Esophagus muscularis mucosa (tissue), 4 donors: ENCODE measurements at regions not wholly inside any gene's neighbourhood (a gene's known extent, or its start where the extent isn't known, plus 50 kb on each side); places are given as distances from the start of the nearest gene placed in this dataset.

Experiments used
- DNase-seq: peaks from one replicate; pipeline ENCODE4 v3.0.0-alpha.2; 2017; ENCODE audit errors: extremely low spot score
- H3K27ac ChIP-seq, 4 donors: fragments of 200-600 bp; sonication (generic); replicated peaks in 1 of 4; 1 replicate in 3 of 4; 2 replicates in 1 of 4; pipeline ENCODE4 v1.5.1; 2016 to 2019; ENCODE audit warnings: mild to moderate bottlenecking in 1 of 4
- H3K27me3 ChIP-seq, 4 donors: fragments of 200-600 bp; sonication (generic); one replicate each; pipeline versions ENCODE4 v1.5.1 to v1.6.0; 2016 to 2019
- H3K36me3 ChIP-seq, 4 donors: fragments of 200-600 bp; sonication (generic); one replicate each; pipeline ENCODE4 v1.5.1; 2016 to 2019
- H3K4me1 ChIP-seq, 4 donors: fragments of 200-600 bp; sonication (generic); one replicate each; pipeline ENCODE4 v1.5.1; 2016 to 2019
- H3K4me3 ChIP-seq, 4 donors: fragments of 200-600 bp; sonication (generic); 1 replicate in 2 of 4; 2 replicates in 2 of 4; pipeline ENCODE4 v1.5.1; 2016 to 2019; ENCODE audit warnings: mild to moderate bottlenecking in 4 of 4, moderate library complexity in 1 of 4
- H3K9me3 ChIP-seq, 4 donors: fragments of 200-600 bp; sonication (generic); 1 replicate in 3 of 4; 2 replicates in 1 of 4; pipeline ENCODE4 v1.5.1; 2016 to 2019
- EP300 ChIP-seq: sonication (generic); formaldehyde crosslinking; IDR thresholded peaks from one replicate; pipeline ENCODE4 v1.6.1; 2017; ENCODE audit warnings: antibody characterized with exemption
- POLR2A ChIP-seq: fragments of 450-650 bp; IDR thresholded peaks from one replicate; pipeline ENCODE4 v1.6.1; 2017; ENCODE audit warnings: antibody characterized with exemption, moderate library complexity, mild to moderate bottlenecking, low read depth
- POLR2AphosphoS5 ChIP-seq, 2 donors: sonication (generic); formaldehyde crosslinking; IDR thresholded peaks; one replicate each; pipeline ENCODE4 v1.6.1; 2017; ENCODE audit warnings: antibody characterized with exemption in 2 of 2
- WGBS: methylation state at CpG from one replicate; pipeline ENCODE4 v1.1.5; 2018; 5-methylcytosine and 5-hydroxymethylcytosine counted together
- intact Hi-C: fragments of 100-400 bp; cut with DNase I; formaldehyde crosslinking; loops from one replicate; pipeline ENCODE4 v1.15.1; 2023
- TF ChIP-seq, protein P1 (sequence below), 3 experiments: fragments of 200-600 bp in 2 of 3; fragments of 450-650 bp in 1 of 3; sonication (generic) in 2 of 3; IDR thresholded peaks; one replicate each; pipeline ENCODE4 v1.5.1; 2017 to 2019; ENCODE audit warnings: antibody characterized with exemption in 3 of 3, mild to moderate bottlenecking in 2 of 3, moderate library complexity in 1 of 3

DNA sequence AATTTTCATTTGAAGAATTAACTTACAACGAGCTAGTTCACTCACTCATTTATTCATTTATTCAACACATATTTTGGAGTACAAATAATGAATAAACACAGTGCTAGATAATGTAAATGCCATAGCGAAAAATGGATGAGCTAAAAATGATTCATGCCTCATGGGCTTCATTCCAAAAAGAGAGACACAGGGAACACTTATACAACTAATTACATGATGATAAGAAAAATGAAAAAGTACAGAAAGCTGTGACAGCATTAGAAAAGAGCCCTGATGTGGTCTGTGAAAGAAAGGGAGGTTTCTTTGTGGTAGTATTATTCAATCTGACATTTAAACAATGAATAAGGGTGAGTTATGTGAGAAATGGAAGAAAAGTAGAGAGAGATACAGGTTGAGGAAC is 726.4 kb downstream of the AMY1C start:
- H3K4me3 ChIP-seq, result no peak overlapping the region
- WGBS, result 22% methylated on average over 2 of the region's 2 CpGs

DNA sequence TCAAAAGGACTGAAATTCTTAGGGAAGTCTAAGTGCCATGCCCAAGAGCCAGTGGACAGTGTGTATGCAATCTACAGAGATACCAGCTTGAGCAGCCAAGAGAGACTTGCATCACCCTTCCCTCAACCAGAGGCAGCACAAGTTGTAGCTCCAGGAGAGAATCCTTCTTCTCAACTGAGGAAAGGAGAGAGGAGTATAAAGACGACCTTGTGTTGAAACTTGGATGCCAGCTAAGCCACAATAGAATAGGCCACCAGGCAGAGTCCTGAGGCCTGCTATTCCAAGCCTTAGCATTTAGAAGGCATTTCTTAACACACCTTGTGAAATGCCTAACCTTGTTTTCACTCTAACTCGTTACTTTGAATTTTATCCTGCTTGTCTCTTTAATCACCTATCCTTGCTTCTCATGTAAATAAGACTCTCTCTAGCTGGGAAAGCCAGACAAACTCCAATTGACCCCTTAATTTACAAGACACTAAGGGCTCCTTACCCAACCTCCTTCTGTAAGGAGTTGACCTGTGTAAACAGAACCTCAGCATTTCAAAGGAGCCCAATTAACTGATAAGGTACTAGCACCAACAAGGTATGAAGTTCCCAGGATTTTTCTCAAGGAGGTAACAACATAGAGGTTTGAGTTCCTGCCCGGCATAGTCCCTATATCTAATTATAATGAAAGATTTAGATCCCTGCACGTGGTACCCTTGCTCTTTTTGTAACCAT is 738.8 kb downstream of the AMY1C start:
- Histone ChIP-seq H3K27me3 (no peaks in the 10 kb centered on the region), H3K27ac (no peak overlapping the region), H3K4me1 (no peaks in the 10 kb centered on the region), H3K4me3 (no peak overlapping the region), H3K9me3 (no peaks in the 10 kb centered on the region), H3K36me3 (no peaks in the 10 kb centered on the region)
- intact Hi-C loops, result no loop called here
- DNase-seq, result no peak
- TF ChIP-seq EP300, result no peak
- no peak for TF ChIP-seq POLR2A
- no peak for TF ChIP-seq POLR2AphosphoS5 (IDR thresholded peaks at IDR 0.05)
- TF ChIP-seq, protein P1, sequence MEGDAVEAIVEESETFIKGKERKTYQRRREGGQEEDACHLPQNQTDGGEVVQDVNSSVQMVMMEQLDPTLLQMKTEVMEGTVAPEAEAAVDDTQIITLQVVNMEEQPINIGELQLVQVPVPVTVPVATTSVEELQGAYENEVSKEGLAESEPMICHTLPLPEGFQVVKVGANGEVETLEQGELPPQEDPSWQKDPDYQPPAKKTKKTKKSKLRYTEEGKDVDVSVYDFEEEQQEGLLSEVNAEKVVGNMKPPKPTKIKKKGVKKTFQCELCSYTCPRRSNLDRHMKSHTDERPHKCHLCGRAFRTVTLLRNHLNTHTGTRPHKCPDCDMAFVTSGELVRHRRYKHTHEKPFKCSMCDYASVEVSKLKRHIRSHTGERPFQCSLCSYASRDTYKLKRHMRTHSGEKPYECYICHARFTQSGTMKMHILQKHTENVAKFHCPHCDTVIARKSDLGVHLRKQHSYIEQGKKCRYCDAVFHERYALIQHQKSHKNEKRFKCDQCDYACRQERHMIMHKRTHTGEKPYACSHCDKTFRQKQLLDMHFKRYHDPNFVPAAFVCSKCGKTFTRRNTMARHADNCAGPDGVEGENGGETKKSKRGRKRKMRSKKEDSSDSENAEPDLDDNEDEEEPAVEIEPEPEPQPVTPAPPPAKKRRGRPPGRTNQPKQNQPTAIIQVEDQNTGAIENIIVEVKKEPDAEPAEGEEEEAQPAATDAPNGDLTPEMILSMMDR (IDR thresholded peaks at IDR 0.05), result no peak
- 26% methylated on average over 4 of the region's 4 CpGs for WGBS

More for the DNA sequence above, 726.4 kb downstream of the AMY1C start:
- Histone ChIP-seq H3K9me3 (no peaks in the 10 kb centered on the region), H3K27ac (no peak overlapping the region), H3K36me3 (no peaks in the 10 kb centered on the region), H3K4me1 (no peaks in the 10 kb centered on the region), H3K27me3 (no peaks in the 10 kb centered on the region)
- no peak for DNase-seq
- intact Hi-C loops, result no loop called here
- TF ChIP-seq POLR2A, result no peak
- TF ChIP-seq, protein P1 (IDR thresholded peaks at IDR 0.05), result no peak
- no peak for TF ChIP-seq EP300
- TF ChIP-seq POLR2AphosphoS5 (IDR thresholded peaks at IDR 0.05), result no peak

DNA sequence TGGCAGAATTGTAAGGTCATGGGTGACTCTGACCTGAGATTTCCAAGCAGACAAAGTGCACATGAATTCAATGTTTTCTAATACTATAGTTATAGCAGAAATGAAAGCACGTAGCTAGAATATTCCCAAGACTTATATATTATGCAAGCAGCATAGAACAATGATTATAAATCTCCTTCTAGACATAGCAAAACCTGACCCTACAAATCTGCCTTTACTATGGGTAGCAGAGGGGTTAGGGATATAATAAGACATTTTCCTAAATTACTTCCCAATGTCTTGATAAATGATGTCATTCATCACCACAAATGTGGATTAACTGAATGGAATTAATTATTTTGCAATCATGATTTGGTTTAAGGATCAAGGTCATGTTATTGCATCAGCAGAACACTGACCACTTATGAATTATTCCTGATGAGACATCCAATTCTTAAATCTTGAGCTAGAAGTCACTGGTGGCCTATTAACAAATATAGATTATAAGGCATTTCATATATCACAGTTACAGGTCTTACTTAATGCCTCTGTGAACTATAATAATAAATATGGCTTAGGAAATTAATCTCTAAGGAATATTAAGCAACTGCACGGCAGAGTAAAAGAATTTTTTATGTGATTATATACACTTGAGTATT is 776.6 kb downstream of the AMY1C start:
- DNase-seq, result no peak
- no peaks in the 10 kb centered on the region for H3K36me3 ChIP-seq
- 41% methylated on average over 2 of the region's 2 CpGs for WGBS
- H3K27ac ChIP-seq, result no peak overlapping the region
- no peaks in the 10 kb centered on the region for H3K27me3 ChIP-seq
- TF ChIP-seq EP300, result no peak
- TF ChIP-seq POLR2A, result no peak
- no peak for TF ChIP-seq POLR2AphosphoS5 (IDR thresholded peaks at IDR 0.05)
- TF ChIP-seq, protein P1 (IDR thresholded peaks at IDR 0.05), result no peak
- H3K4me1 ChIP-seq, result no peaks in the 10 kb centered on the region
- intact Hi-C loops, result no loop called here
- H3K4me3 ChIP-seq, result no peak overlapping the region
- H3K9me3 ChIP-seq, result no peaks in the 10 kb centered on the region

DNA sequence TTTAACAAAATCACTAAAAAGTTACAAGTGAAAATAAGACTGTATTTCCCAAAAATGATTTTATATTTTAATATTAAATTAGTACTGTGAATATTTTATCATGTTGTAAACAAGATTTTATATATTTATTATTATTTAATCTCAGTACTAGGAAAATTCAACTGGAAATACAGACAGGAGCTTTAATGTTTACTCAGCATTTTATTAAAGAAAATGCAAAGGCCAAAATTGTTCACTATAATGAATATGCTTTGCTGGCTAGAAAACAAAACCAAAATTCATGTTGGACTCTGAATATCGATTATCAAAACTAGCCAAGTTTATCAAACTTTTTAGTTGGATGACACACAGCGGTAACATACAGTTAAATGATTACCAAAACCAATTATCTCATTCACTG is 782.3 kb downstream of the AMY1C start:
- intact Hi-C loops, result no loop called here
- Histone ChIP-seq H3K9me3 (no peaks in the 10 kb centered on the region), H3K36me3 (no peaks in the 10 kb centered on the region), H3K27me3 (no peaks in the 10 kb centered on the region), H3K4me3 (no peak overlapping the region), H3K27ac (no peak overlapping the region), H3K4me1 (no peaks in the 10 kb centered on the region)
- TF ChIP-seq POLR2AphosphoS5 (IDR thresholded peaks at IDR 0.05) (no peak), POLR2A (no peak), EP300 (no peak)
- TF ChIP-seq, protein P1 (IDR thresholded peaks at IDR 0.05), result no peak
- no peak for DNase-seq
- 85% methylated on average over 2 of the region's 2 CpGs for WGBS
